BLaER1 treated with 17β-estradiol and CSF1 and Interleukin-3, amounts not matched to agents 10 nM and 100 nM (cell line): ENCODE measurements at regions not wholly inside any gene's neighbourhood (a gene's known extent, or its start where the extent isn't known, plus 50 kb on each side); places are given as distances from the start of the nearest gene placed in this dataset.

Experiments used
- H3K27ac ChIP-seq, 11 experiments: shearing (Covaris generic); formaldehyde crosslinking; 2 replicates each; pipeline ENCODE4 v1.8.1; 2022
- H3K27me3 ChIP-seq, 11 experiments: shearing (Covaris generic); formaldehyde crosslinking; 2 replicates each; pipeline ENCODE4 v1.8.1; 2022
- H3K36me3 ChIP-seq, 11 experiments: shearing (Covaris generic); formaldehyde crosslinking; 2 replicates each; pipeline ENCODE4 v1.8.1; 2022
- H3K4me1 ChIP-seq, 10 experiments: shearing (Covaris generic); formaldehyde crosslinking; 2 replicates each; pipeline ENCODE4 v1.8.1; 2022
- H3K4me2 ChIP-seq, 11 experiments: shearing (Covaris generic); formaldehyde crosslinking; 2 replicates each; pipeline ENCODE4 v1.8.1; 2022
- H3K4me3 ChIP-seq, 10 experiments: shearing (Covaris generic); formaldehyde crosslinking; 2 replicates each; pipeline ENCODE4 v1.8.1; 2022
- H3K9ac ChIP-seq, 11 experiments: shearing (Covaris generic); formaldehyde crosslinking; 2 replicates each; pipeline ENCODE4 v1.8.1; 2022
- H3K9me3 ChIP-seq, 11 experiments: shearing (Covaris generic); formaldehyde crosslinking; replicated peaks in 1 of 11; 2 replicates each; pipeline ENCODE4 v1.8.1; 2022
- H4K20me1 ChIP-seq, 11 experiments: shearing (Covaris generic); formaldehyde crosslinking; 2 replicates each; pipeline ENCODE4 v1.8.1; 2022
- Cebpa-rat ChIP-seq, 11 experiments: shearing (Covaris generic); IDR thresholded peaks; 2 replicates each; pipeline ENCODE4 v1.8.1; 2022

GRCh38 chrX:42725196-42725595 is 52.8 kb downstream of the PPP1R2C start:
- H3K9ac ChIP-seq, result no peak overlapping the region
- H4K20me1 ChIP-seq, result no peaks in the 10 kb centered on the region
- no peak for TF ChIP-seq Cebpa-rat (IDR thresholded peaks at IDR 0.05)
- no peaks in the 10 kb centered on the region for H3K36me3 ChIP-seq
- H3K4me3 ChIP-seq, result no peak overlapping the region
- H3K4me1 ChIP-seq, result no peaks in the 10 kb centered on the region
- peaks cover 43 to 75% (median 66%) of the 10 kb centered on the region in 11 experiments for H3K27me3 ChIP-seq
- peaks cover 0 to 16% (median 0%) of the 10 kb centered on the region in 11 experiments; a peak in 5 of 22 replicates for H3K9me3 ChIP-seq
- H3K27ac ChIP-seq, result no peak overlapping the region
- H3K4me2 ChIP-seq, result no peak overlapping the region

- H3K4me1 ChIP-seq, result 0 out of 20 replicates have a peak, but pooled peaks cover 0 to 3% (median 0%) of the 10 kb centered on the region in 10 experiments
- peaks cover 0 to 10% (median 0%) of the 10 kb centered on the region in 11 experiments; a peak in 3 of 22 replicates for H3K9me3 ChIP-seq
- H3K27me3 ChIP-seq, result peaks cover 54 to 77% (median 74%) of the 10 kb centered on the region in 11 experiments
- no peaks in the 10 kb centered on the region for H3K36me3 ChIP-seq
- no peak overlapping the region for H3K27ac ChIP-seq
- no peak overlapping the region for H3K4me2 ChIP-seq
- TF ChIP-seq Cebpa-rat (IDR thresholded peaks at IDR 0.05), result no peak
- H3K4me3 ChIP-seq, result no peak overlapping the region
- H4K20me1 ChIP-seq, result peaks cover 0 to 2% (median 0%) of the 10 kb centered on the region in 11 experiments; a peak in 1 of 22 replicates
- no peak overlapping the region for H3K9ac ChIP-seq
Measured at GRCh38 chrX:42720209-42720608, 57.8 kb downstream of the PPP1R2C start.

GRCh38 chrX:42715701-42716262 is 62.2 kb downstream of the PPP1R2C start:
- Histone ChIP-seq H3K4me3 (no peak overlapping the region), H3K9me3 (peaks cover 0 to 8% (median 0%) of the 10 kb centered on the region in 11 experiments; a peak in 3 of 22 replicates), H3K27me3 (peaks cover 82 to 98% (median 93%) of the 10 kb centered on the region in 11 experiments), H4K20me1 (peaks cover 0 to 4% (median 0%) of the 10 kb centered on the region in 11 experiments; a peak in 1 of 22 replicates), H3K36me3 (no peaks in the 10 kb centered on the region), H3K4me2 (no peak overlapping the region), H3K9ac (no peak overlapping the region), H3K4me1 (0 out of 20 replicates have a peak, but pooled peaks cover 0 to 4% (median 0%) of the 10 kb centered on the region in 10 experiments), H3K27ac (no peak overlapping the region)
- no peak for TF ChIP-seq Cebpa-rat (IDR thresholded peaks at IDR 0.05)

GRCh38 chrX:42714981-42715700 is 62.8 kb downstream of the PPP1R2C start:
- Histone ChIP-seq H4K20me1 (peaks cover 0 to 4% (median 0%) of the 10 kb centered on the region in 11 experiments; a peak in 1 of 22 replicates), H3K4me2 (0 out of 22 replicates have a peak overlapping the region, but pooled peaks of 1 of the 11 experiments have one; percentile 7), H3K9me3 (peaks cover 0 to 2% (median 0%) of the 10 kb centered on the region in 11 experiments; a peak in 3 of 22 replicates), H3K9ac (no peak overlapping the region), H3K27me3 (peaks cover 86 to 100% (median 95%) of the 10 kb centered on the region in 11 experiments), H3K27ac (no peak overlapping the region), H3K4me1 (0 out of 20 replicates have a peak, but pooled peaks cover 0 to 4% (median 0%) of the 10 kb centered on the region in 10 experiments), H3K4me3 (no peak overlapping the region), H3K36me3 (no peaks in the 10 kb centered on the region)
- no peak for TF ChIP-seq Cebpa-rat (IDR thresholded peaks at IDR 0.05)

GRCh38 chrX:42710452-42710851 is 67.5 kb downstream of the PPP1R2C start:
- Histone ChIP-seq H3K4me3 (no peak overlapping the region), H3K9me3 (no peaks in the 10 kb centered on the region), H3K4me2 (no peak overlapping the region), H3K27me3 (peaks cover 80 to 99% (median 89%) of the 10 kb centered on the region in 11 experiments), H3K9ac (no peak overlapping the region), H3K27ac (no peak overlapping the region), H3K36me3 (no peaks in the 10 kb centered on the region), H3K4me1 (0 out of 20 replicates have a peak, but pooled peaks cover 0 to 4% (median 0%) of the 10 kb centered on the region in 10 experiments), H4K20me1 (peaks cover 0 to 4% (median 0%) of the 10 kb centered on the region in 11 experiments; a peak in 1 of 22 replicates)
- TF ChIP-seq Cebpa-rat (IDR thresholded peaks at IDR 0.05), result no peak

GRCh38 chrX:42708222-42708621 is 69.7 kb downstream of the PPP1R2C start:
- H3K4me3 ChIP-seq, result no peak overlapping the region
- no peaks in the 10 kb centered on the region for H3K36me3 ChIP-seq
- H4K20me1 ChIP-seq, result no peaks in the 10 kb centered on the region
- TF ChIP-seq Cebpa-rat (IDR thresholded peaks at IDR 0.05), result no peak
- H3K27ac ChIP-seq, result no peak overlapping the region
- H3K4me1 ChIP-seq, result peaks cover 0 to 13% (median 8%) of the 10 kb centered on the region in 10 experiments; a peak in 6 of 20 replicates
- H3K27me3 ChIP-seq, result peaks cover 73 to 99% (median 89%) of the 10 kb centered on the region in 11 experiments
- H3K9ac ChIP-seq, result no peak overlapping the region
- H3K4me2 ChIP-seq, result no peak overlapping the region
- no peaks in the 10 kb centered on the region for H3K9me3 ChIP-seq

- no peak overlapping the region for H3K27ac ChIP-seq
Measured at GRCh38 chrX:42707742-42708141, 70.2 kb downstream of the PPP1R2C start.

GRCh38 chrX:42704454-42704853 is 73.5 kb downstream of the PPP1R2C start:
- TF ChIP-seq Cebpa-rat (IDR thresholded peaks at IDR 0.05), result 0 out of 22 replicates have a peak, but pooled peaks of 1 of the 11 experiments have one; percentile 9
- Histone ChIP-seq H3K4me1 (peaks cover 0 to 13% (median 8%) of the 10 kb centered on the region in 10 experiments; a peak in 6 of 20 replicates), H3K9me3 (no peaks in the 10 kb centered on the region; a peak in 1 of 22 replicates), H3K27ac (peak overlapping the region in 6 of 11 experiments; percentile 11 to 58 (median 48); a peak in 9 of 22 replicates), H4K20me1 (no peaks in the 10 kb centered on the region), H3K36me3 (no peaks in the 10 kb centered on the region), H3K27me3 (peaks cover 71 to 99% (median 92%) of the 10 kb centered on the region in 11 experiments; a peak in 21 of 22 replicates), H3K4me2 (peak overlapping the region in 8 of 11 experiments; percentile 2 to 40 (median 20); a peak in 10 of 22 replicates), H3K9ac (no peak overlapping the region), H3K4me3 (no peak overlapping the region)

More at GRCh38 chrX:42707742-42708141, 70.2 kb downstream of the PPP1R2C start:
- no peak overlapping the region for H3K4me3 ChIP-seq
- H3K4me1 ChIP-seq, result peaks cover 0 to 13% (median 8%) of the 10 kb centered on the region in 10 experiments; a peak in 6 of 20 replicates
- H4K20me1 ChIP-seq, result no peaks in the 10 kb centered on the region
- H3K9ac ChIP-seq, result no peak overlapping the region
- peaks cover 68 to 99% (median 89%) of the 10 kb centered on the region in 11 experiments; a peak in 21 of 22 replicates for H3K27me3 ChIP-seq
- TF ChIP-seq Cebpa-rat (IDR thresholded peaks at IDR 0.05), result no peak
- no peak overlapping the region for H3K4me2 ChIP-seq
- H3K9me3 ChIP-seq, result no peaks in the 10 kb centered on the region
- H3K36me3 ChIP-seq, result no peaks in the 10 kb centered on the region

- Histone ChIP-seq H3K27me3 (peaks cover 95 to 100% (median 99%) of the 10 kb centered on the region in 11 experiments), H4K20me1 (peaks cover 0 to 4% (median 0%) of the 10 kb centered on the region in 11 experiments; a peak in 3 of 22 replicates), H3K4me2 (no peak overlapping the region), H3K36me3 (no peaks in the 10 kb centered on the region), H3K27ac (no peak overlapping the region), H3K4me1 (no peaks in the 10 kb centered on the region), H3K4me3 (no peak overlapping the region), H3K9ac (no peak overlapping the region), H3K9me3 (no peaks in the 10 kb centered on the region; a peak in 1 of 22 replicates)
- no peak for TF ChIP-seq Cebpa-rat (IDR thresholded peaks at IDR 0.05)
Measured at GRCh38 chrX:42697544-42697943, 80.4 kb downstream of the PPP1R2C start.
